ENCODE measurements at regions not wholly inside any gene's neighbourhood (a gene's known extent, or its start where the extent isn't known, plus 50 kb on each side); places are given as distances from the start of the nearest gene placed in this dataset.

DNA sequence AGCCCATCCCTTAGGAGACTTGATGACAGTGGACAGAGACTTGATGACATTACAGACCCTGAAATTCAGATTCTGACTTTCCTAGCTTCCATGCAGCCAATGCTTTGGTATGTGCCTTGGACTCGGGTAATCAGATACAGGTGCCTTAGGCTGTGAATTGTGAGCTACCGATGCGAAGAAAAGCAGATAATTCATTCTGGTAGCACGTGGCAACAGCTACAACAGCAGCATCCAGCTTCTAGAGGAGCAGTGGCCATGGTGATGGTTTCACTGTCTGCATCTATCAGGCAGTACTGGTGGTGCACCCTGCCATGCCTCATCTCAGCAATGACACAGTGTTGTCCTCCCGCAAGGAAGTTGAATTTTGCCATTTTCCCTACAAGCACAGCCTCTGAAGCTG is 126.9 kb upstream of the TAPT1 start:
- no peak for DNase-seq (ENCODE audit: low spot score)

DNA sequence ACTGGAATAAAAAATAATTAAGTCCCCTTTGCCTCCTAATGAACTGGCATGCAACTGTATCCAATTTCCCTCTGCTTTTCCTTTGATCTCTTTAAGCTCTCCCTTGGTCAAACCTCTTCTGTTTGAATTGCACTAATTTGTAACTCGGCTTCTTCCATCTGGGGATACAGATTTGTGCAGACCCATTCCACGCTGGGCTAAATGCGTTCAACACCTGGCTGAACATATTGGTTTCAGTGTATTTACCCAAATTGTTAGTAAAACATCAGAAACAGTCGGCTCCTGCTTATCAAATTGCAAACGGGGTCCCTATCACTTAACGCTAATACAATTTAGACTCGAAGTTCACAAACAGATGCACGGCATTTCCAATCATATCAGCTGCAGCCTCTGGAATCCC is 124.9 kb upstream of the TAPT1 start:
- Histone ChIP-seq H3K9me3 (no peaks in the 10 kb centered on the region), H3K27me3 (replicated peaks; ENCODE audit: insufficient read depth) (no peaks in the 10 kb centered on the region), H3K36me3 (no peaks in the 10 kb centered on the region), H3K27ac (no peak overlapping the region), H3K4me3 (no peak overlapping the region), H3K4me1 (replicated peaks) (no peaks in the 10 kb centered on the region)
- 49% methylated on average over 8 of the region's 8 CpGs for WGBS
- intact Hi-C loops (cut with DNase I): no loop called here
- TF ChIP-seq, protein P1, sequence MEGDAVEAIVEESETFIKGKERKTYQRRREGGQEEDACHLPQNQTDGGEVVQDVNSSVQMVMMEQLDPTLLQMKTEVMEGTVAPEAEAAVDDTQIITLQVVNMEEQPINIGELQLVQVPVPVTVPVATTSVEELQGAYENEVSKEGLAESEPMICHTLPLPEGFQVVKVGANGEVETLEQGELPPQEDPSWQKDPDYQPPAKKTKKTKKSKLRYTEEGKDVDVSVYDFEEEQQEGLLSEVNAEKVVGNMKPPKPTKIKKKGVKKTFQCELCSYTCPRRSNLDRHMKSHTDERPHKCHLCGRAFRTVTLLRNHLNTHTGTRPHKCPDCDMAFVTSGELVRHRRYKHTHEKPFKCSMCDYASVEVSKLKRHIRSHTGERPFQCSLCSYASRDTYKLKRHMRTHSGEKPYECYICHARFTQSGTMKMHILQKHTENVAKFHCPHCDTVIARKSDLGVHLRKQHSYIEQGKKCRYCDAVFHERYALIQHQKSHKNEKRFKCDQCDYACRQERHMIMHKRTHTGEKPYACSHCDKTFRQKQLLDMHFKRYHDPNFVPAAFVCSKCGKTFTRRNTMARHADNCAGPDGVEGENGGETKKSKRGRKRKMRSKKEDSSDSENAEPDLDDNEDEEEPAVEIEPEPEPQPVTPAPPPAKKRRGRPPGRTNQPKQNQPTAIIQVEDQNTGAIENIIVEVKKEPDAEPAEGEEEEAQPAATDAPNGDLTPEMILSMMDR (IDR thresholded peaks at IDR 0.05): no peak
- TF ChIP-seq POLR2A (IDR thresholded peaks at IDR 0.05) (no peak), POLR2AphosphoS5 (IDR thresholded peaks at IDR 0.05) (no peak)
- no peak for DNase-seq (ENCODE audit: low spot score)

More for the DNA sequence above, 126.9 kb upstream of the TAPT1 start:
- no peaks in the 10 kb centered on the region for H3K9me3 ChIP-seq
- intact Hi-C loops (cut with DNase I): no loop called here
- 79% methylated on average over 5 of the region's 5 CpGs for WGBS
- no peak overlapping the region for H3K27ac ChIP-seq
- no peaks in the 10 kb centered on the region for H3K4me1 ChIP-seq (replicated peaks)
- no peaks in the 10 kb centered on the region for H3K36me3 ChIP-seq
- TF ChIP-seq, protein P1 (IDR thresholded peaks at IDR 0.05): no peak
- TF ChIP-seq POLR2AphosphoS5 (IDR thresholded peaks at IDR 0.05) (no peak), POLR2A (IDR thresholded peaks at IDR 0.05) (no peak)
- H3K27me3 ChIP-seq (replicated peaks; ENCODE audit: insufficient read depth): no peaks in the 10 kb centered on the region
- no peak overlapping the region for H3K4me3 ChIP-seq

GRCh38 chr4:16344853-16345252 is 118.6 kb upstream of the TAPT1 start:
- no peak for DNase-seq (ENCODE audit: low spot score)
- no peaks in the 10 kb centered on the region for H3K36me3 ChIP-seq
- WGBS: 79% methylated on average over 1 of the region's 1 CpG
- H3K4me1 ChIP-seq (replicated peaks): no peaks in the 10 kb centered on the region
- H3K27me3 ChIP-seq (replicated peaks; ENCODE audit: insufficient read depth): no peaks in the 10 kb centered on the region
- intact Hi-C loops (cut with DNase I): no loop called here
- H3K4me3 ChIP-seq: no peak overlapping the region
- H3K27ac ChIP-seq: no peak overlapping the region
- no peaks in the 10 kb centered on the region for H3K9me3 ChIP-seq
- TF ChIP-seq POLR2A (IDR thresholded peaks at IDR 0.05) (no peak), POLR2AphosphoS5 (IDR thresholded peaks at IDR 0.05) (no peak)
- TF ChIP-seq, protein P1 (IDR thresholded peaks at IDR 0.05): no peak

DNA sequence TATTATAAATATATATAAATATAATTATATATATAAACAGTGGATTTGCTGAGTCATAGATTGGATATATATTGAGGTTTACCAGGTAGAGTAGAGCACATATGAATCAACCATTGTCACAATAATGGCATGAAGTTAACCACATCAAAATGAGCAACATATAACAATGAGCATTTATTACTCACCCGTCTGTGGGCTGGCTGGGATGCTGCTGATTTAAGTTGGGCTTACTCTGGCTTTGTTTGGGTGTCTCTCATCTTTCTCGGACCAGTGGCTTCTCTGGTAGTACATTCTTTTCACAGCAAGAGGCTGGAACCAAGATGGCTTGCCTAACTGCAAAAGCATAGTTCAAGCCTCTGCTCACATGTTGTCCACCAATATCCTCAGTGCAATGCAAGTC is 111.7 kb upstream of the TAPT1 start:
- Histone ChIP-seq H3K9me3 (no peaks in the 10 kb centered on the region), H3K4me1 (replicated peaks) (no peaks in the 10 kb centered on the region), H3K4me3 (no peak overlapping the region), H3K27ac (no peak overlapping the region), H3K36me3 (no peaks in the 10 kb centered on the region), H3K27me3 (replicated peaks; ENCODE audit: insufficient read depth) (no peaks in the 10 kb centered on the region)
- intact Hi-C loops (cut with DNase I): no loop called here
- 64% methylated on average over 2 of the region's 2 CpGs for WGBS
- no peak for DNase-seq (ENCODE audit: low spot score)
- TF ChIP-seq, protein P1 (IDR thresholded peaks at IDR 0.05): no peak
- TF ChIP-seq POLR2A (IDR thresholded peaks at IDR 0.05): no peak

- no peak overlapping the region for H3K4me3 ChIP-seq
- no peak overlapping the region for H3K27ac ChIP-seq
- 67% methylated on average over 2 of the region's 2 CpGs for WGBS
- intact Hi-C loops (cut with DNase I): no loop called here
- TF ChIP-seq POLR2AphosphoS5 (IDR thresholded peaks at IDR 0.05): no peak
- no peak for TF ChIP-seq POLR2A (IDR thresholded peaks at IDR 0.05)
- TF ChIP-seq, protein P1 (IDR thresholded peaks at IDR 0.05): no peak
- H3K4me1 ChIP-seq (replicated peaks): no peaks in the 10 kb centered on the region
- H3K36me3 ChIP-seq: no peaks in the 10 kb centered on the region
- no peaks in the 10 kb centered on the region for H3K9me3 ChIP-seq
- no peak for DNase-seq (ENCODE audit: low spot score)
- H3K27me3 ChIP-seq (replicated peaks; ENCODE audit: insufficient read depth): no peaks in the 10 kb centered on the region
Measured at GRCh38 chr4:16334601-16335000, 108.3 kb upstream of the TAPT1 start.
